Tibial artery (tissue), 4 donors: ENCODE measurements at regions not wholly inside any gene's neighbourhood (a gene's known extent, or its start where the extent isn't known, plus 50 kb on each side); places are given as distances from the start of the nearest gene placed in this dataset.

Experiments used
- DNase-seq, 2 donors: peaks; one replicate each; pipeline ENCODE4 v3.0.0-alpha.2; 2019
- H3K27ac ChIP-seq, 2 donors: fragments of 200-600 bp; sonication (generic) in 1 of 2; 1 replicate in 1 of 2; 2 replicates in 1 of 2; pipeline ENCODE4 v1.5.1; 2018 to 2019; ENCODE audit warnings: mild to moderate bottlenecking in 1 of 2
- H3K27me3 ChIP-seq, 2 donors: fragments of 200-600 bp; sonication (generic) in 1 of 2; one replicate each; pipeline versions ENCODE4 v1.5.1 to v1.6.0; 2016 to 2019
- H3K36me3 ChIP-seq, 3 donors: fragments of 200-600 bp; sonication (generic) in 2 of 3; one replicate each; pipeline ENCODE4 v1.5.1; 2016 to 2019; ENCODE audit warnings: mild to moderate bottlenecking in 2 of 3
- H3K4me1 ChIP-seq, 4 donors: fragments of 200-600 bp; sonication (generic) in 2 of 4; 1 replicate in 3 of 4; 2 replicates in 1 of 4; pipeline ENCODE4 v1.5.1; 2016 to 2019
- H3K4me3 ChIP-seq, 2 donors: fragments of 200-600 bp; sonication (generic) in 1 of 2; 1 replicate in 1 of 2; 2 replicates in 1 of 2; pipeline ENCODE4 v1.5.1; 2018 to 2019; ENCODE audit warnings: mild to moderate bottlenecking in 2 of 2
- H3K9me3 ChIP-seq, 3 donors: fragments of 200-600 bp; sonication (generic) in 1 of 3; one replicate each; pipeline ENCODE4 v1.5.1; 2016 to 2019
- intact Hi-C: fragments of 100-400 bp; cut with DNase I; formaldehyde crosslinking; loops from one replicate; pipeline ENCODE4 v1.15.0; 2023; ENCODE audit warnings: low total_unique reads
- TF ChIP-seq, protein P1 (sequence below), 2 experiments: fragments of 200-600 bp in 1 of 2; fragments of 450-650 bp in 1 of 2; IDR thresholded peaks; one replicate each; pipeline ENCODE4 v1.5.1; 2017 to 2019; ENCODE audit warnings: antibody characterized with exemption in 2 of 2, mild to moderate bottlenecking in 1 of 2, moderate library complexity in 1 of 2

DNA sequence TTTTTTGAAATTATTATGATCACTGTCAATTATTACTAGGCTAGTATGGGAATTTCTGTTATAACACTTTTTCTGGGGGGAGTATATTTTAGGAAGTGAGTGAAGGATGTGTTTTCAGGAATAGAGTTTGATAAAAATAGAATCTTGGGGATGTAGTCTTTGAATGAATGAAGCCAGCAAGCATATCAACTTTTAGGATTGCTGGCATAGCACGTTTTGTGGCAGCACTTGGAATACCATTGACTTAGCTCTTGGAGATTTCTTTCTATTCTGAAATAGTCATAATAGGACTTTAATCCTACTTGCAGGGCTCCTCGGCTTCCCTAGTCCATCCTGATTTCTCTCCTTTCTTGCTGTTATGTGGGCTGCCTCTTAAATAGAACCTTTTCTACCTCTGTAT lies 141.6 kb downstream of the DACT1 start:
- Histone ChIP-seq H3K36me3 (no peaks in the 10 kb centered on the region), H3K27ac (no peak overlapping the region), H3K4me1 (no peaks in the 10 kb centered on the region), H3K4me3 (no peak overlapping the region), H3K9me3 (no peaks in the 10 kb centered on the region), H3K27me3 (no peaks in the 10 kb centered on the region)
- intact Hi-C loops: no loop called here
- DNase-seq: no peak
- TF ChIP-seq, protein P1, sequence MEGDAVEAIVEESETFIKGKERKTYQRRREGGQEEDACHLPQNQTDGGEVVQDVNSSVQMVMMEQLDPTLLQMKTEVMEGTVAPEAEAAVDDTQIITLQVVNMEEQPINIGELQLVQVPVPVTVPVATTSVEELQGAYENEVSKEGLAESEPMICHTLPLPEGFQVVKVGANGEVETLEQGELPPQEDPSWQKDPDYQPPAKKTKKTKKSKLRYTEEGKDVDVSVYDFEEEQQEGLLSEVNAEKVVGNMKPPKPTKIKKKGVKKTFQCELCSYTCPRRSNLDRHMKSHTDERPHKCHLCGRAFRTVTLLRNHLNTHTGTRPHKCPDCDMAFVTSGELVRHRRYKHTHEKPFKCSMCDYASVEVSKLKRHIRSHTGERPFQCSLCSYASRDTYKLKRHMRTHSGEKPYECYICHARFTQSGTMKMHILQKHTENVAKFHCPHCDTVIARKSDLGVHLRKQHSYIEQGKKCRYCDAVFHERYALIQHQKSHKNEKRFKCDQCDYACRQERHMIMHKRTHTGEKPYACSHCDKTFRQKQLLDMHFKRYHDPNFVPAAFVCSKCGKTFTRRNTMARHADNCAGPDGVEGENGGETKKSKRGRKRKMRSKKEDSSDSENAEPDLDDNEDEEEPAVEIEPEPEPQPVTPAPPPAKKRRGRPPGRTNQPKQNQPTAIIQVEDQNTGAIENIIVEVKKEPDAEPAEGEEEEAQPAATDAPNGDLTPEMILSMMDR (IDR thresholded peaks at IDR 0.05): no peak

DNA sequence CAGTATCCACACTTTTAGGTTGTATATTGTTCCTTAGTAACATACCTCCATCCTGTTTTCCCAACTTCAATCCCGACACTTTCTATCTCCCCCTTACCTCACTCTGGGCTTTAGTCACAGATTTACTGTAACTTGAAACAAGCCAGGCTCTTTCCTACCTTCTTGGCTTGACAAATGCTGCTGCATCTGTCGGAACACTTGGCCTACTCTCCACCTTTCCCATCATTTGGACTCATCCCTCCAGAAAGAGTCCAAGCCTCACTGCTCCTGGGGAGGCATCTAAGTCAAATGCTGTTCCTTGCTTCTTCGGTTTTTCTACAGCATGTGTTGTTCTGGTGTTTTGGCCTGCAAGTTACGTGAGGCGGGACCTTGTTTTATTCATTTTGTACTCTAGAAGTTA lies 142.4 kb downstream of the DACT1 start:
- Histone ChIP-seq H3K27me3 (no peaks in the 10 kb centered on the region), H3K4me1 (no peaks in the 10 kb centered on the region), H3K4me3 (no peak overlapping the region), H3K36me3 (no peaks in the 10 kb centered on the region), H3K9me3 (no peaks in the 10 kb centered on the region), H3K27ac (no peak overlapping the region)
- no peak for DNase-seq
- intact Hi-C loops: no loop called here
- TF ChIP-seq, protein P1 (IDR thresholded peaks at IDR 0.05): no peak

DNA sequence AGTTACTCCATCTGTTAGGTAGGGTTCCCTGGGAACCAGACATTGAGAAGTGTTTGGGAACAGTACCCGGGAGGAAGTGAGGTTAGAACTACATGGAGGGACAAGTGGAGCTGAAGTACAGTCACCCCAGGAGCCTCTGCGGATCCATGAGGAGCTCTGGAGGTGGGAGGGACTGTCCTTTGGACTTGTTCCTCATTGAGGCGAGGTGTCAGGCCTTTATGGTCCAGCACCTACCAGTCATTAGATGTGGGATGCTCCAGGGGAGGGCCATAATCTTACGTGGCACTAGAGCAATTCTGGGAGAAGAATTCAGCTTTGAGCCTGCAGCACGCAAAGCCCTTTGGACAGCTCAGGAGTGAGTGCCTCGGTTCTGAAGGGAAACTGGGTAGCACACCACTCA lies 142.8 kb downstream of the DACT1 start:
- intact Hi-C loops: no loop called here
- Histone ChIP-seq H3K4me3 (no peak overlapping the region), H3K27ac (no peak overlapping the region), H3K4me1 (no peaks in the 10 kb centered on the region), H3K27me3 (no peaks in the 10 kb centered on the region), H3K9me3 (no peaks in the 10 kb centered on the region), H3K36me3 (no peaks in the 10 kb centered on the region)
- TF ChIP-seq, protein P1 (IDR thresholded peaks at IDR 0.05): no peak
- DNase-seq: no peak

DNA sequence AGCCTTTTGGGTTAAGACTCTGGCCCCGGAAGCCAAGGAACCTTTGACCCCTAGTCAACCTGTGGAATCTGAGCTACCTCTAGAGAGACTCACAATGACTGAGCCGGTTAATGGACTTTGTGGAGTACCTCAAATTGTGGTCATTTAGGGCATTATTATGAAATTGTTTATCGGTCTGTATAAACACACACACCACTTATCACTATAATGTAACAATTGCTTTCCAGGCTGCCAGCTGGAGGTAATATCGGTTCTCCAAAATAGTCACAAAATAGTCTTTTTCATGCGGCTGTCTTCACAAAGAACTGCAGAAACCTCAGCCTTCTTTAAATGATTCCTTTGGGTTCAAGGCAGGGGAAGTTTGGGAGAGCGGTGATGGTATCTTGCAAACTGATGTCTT lies 144.2 kb downstream of the DACT1 start:
- no peak overlapping the region for H3K4me3 ChIP-seq
- TF ChIP-seq, protein P1 (IDR thresholded peaks at IDR 0.05): no peak
- H3K4me1 ChIP-seq: no peaks in the 10 kb centered on the region
- H3K27ac ChIP-seq: no peak overlapping the region
- intact Hi-C loops: no loop called here
- H3K36me3 ChIP-seq: no peaks in the 10 kb centered on the region
- H3K27me3 ChIP-seq: no peaks in the 10 kb centered on the region
- no peaks in the 10 kb centered on the region for H3K9me3 ChIP-seq
- no peak for DNase-seq

DNA sequence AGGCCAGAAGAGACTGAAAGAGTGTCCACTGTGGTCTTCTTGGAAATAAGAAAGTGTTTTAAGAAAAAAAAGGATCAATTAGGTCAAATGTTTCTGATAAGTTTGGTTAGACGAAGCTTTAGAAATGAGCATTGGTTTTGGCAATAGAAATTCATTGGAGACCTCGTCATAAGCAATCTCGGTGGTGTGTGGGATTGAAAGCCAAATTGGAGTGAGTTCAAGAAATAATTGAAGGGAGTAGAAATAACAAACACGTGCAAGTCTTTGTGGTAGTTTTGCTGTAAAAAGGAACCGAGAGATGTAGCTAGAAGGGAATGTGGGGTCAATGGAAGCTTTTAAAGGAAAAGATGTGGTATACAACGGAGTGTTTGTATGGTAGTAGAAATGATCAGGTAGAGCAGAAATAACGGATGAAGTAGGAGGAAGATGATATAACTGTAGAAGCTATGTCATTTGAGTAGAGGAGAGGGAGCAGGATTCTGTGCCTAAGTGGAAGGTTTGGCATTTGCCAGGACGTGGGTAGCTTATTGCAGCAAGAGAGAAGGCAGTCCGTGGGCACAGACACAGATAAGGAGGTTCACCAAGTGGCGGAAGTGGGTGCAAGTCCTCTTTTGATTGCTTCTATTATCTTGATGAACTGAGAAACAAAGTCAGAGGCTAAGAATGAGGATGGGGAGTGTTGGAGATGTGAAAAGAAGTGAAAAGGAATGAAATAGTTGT lies 146.2 kb downstream of the DACT1 start:
- Histone ChIP-seq H3K27me3 (no peaks in the 10 kb centered on the region), H3K4me1 (no peaks in the 10 kb centered on the region), H3K9me3 (no peaks in the 10 kb centered on the region), H3K4me3 (no peak overlapping the region), H3K36me3 (no peaks in the 10 kb centered on the region), H3K27ac (no peak overlapping the region)
- DNase-seq: no peak
- intact Hi-C loops: no loop called here
- TF ChIP-seq, protein P1 (IDR thresholded peaks at IDR 0.05): no peak

DNA sequence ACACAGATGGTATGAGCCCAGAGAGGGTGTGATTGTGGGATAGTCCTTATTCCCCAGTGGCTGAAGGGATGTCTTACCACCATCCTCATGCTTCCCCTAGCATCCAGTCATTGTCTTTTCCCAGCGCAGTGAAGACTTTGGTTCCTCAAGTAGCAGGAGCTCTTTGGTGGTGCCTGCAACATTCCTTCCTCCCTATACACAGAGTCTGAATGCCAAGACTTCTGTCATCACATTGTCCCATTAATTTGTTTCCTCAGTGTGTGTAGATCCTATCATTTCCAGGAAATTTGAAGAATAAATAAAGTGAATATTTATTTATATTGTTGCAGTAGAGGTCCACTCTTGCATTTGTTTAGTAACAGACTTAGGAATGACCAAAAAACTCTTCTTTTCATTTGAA lies 147.2 kb downstream of the DACT1 start:
- TF ChIP-seq, protein P1 (IDR thresholded peaks at IDR 0.05): no peak
- no peaks in the 10 kb centered on the region for H3K4me1 ChIP-seq
- no peak overlapping the region for H3K27ac ChIP-seq
- no peaks in the 10 kb centered on the region for H3K27me3 ChIP-seq
- intact Hi-C loops: no loop called here
- DNase-seq: no peak
- no peak overlapping the region for H3K4me3 ChIP-seq
- H3K9me3 ChIP-seq: no peaks in the 10 kb centered on the region
- no peaks in the 10 kb centered on the region for H3K36me3 ChIP-seq
